Transverse colon (tissue), 4 donors: ENCODE measurements at regions not wholly inside any gene's neighbourhood (a gene's known extent, or its start where the extent isn't known, plus 50 kb on each side); places are given as distances from the start of the nearest gene placed in this dataset.
"Not testable (repeated sequence)": the region's sequence is repeated elsewhere in the genome, so short reads cannot be mapped to it uniquely, and the experiment has no call there.

Experiments used
- DNase-seq: peaks from one replicate; pipeline ENCODE4 v3.0.0-alpha.2; 2019
- H3K27ac ChIP-seq, 4 donors: fragments of 200-600 bp; sonication (generic); 2 replicates each; pipeline ENCODE4 v1.5.1; 2016 to 2018; ENCODE audit warnings: inconsistent platforms in 4 of 4
- H3K27me3 ChIP-seq: fragments of 200-600 bp; sonication (generic); 2 replicates; pipeline ENCODE4 v1.5.1; 2017; ENCODE audit warnings: inconsistent platforms
- H3K36me3 ChIP-seq, 4 donors: fragments of 200-600 bp; sonication (generic); 2 replicates each; pipeline ENCODE4 v1.5.1; 2017 to 2019; ENCODE audit warnings: inconsistent platforms in 4 of 4
- H3K4me1 ChIP-seq, 4 donors: fragments of 200-600 bp; sonication (generic); 2 replicates each; pipeline ENCODE4 v1.5.1; 2017 to 2020; ENCODE audit warnings: inconsistent platforms in 4 of 4
- H3K4me3 ChIP-seq, 4 donors: fragments of 200-600 bp; sonication (generic); 1 replicate in 1 of 4; 2 replicates in 3 of 4; pipeline versions ENCODE4 v1.5.1 to v1.6.1; 2017 to 2019; ENCODE audit warnings: inconsistent platforms in 4 of 4
- H3K9me3 ChIP-seq, 2 donors: fragments of 200-600 bp; sonication (generic); 2 replicates each; pipeline ENCODE4 v1.5.1; 2017 to 2019; ENCODE audit warnings: inconsistent platforms in 2 of 2
- EP300 ChIP-seq: sonication (generic); formaldehyde crosslinking; IDR thresholded peaks from one replicate; pipeline ENCODE4 v1.6.1; 2017; ENCODE audit warnings: antibody characterized with exemption, low read depth
- POLR2A ChIP-seq: fragments of 450-650 bp; IDR thresholded peaks from one replicate; pipeline ENCODE4 v1.6.1; 2016; ENCODE audit warnings: antibody characterized with exemption, mild to moderate bottlenecking, moderate library complexity
- POLR2AphosphoS5 ChIP-seq, 3 donors: sonication (generic); formaldehyde crosslinking; IDR thresholded peaks; one replicate each; pipeline ENCODE4 v1.6.1; 2016; ENCODE audit warnings: antibody characterized with exemption in 3 of 3
- WGBS, 2 donors: methylation state at CpG; one replicate each; pipeline ENCODE4 v1.1.5; 2018; ENCODE audit warnings: low coverage in 1 of 2; 5-methylcytosine and 5-hydroxymethylcytosine counted together
- in situ Hi-C, 4 donors: fragments of 200-750 bp; cut with MboI; loops; one replicate each; pipeline versions ENCODE4 v1.15.0 to v1.15.1; 2017; ENCODE audit warnings: low sequenced_read_pairs in 3 of 4, low pct_ligation_motif_present in 1 of 4, low pct_unique_long_range_greater_than_20kb in 1 of 4
- intact Hi-C: fragments of 100-400 bp; cut with DNase I; formaldehyde crosslinking; loops from one replicate; pipeline ENCODE4 v1.15.1; 2023; ENCODE audit warnings: low total_unique reads
- TF ChIP-seq, protein P1 (sequence below), 5 experiments: fragments of 200-600 bp in 3 of 5; fragments of 450-650 bp in 2 of 5; sonication (generic) in 3 of 5; IDR thresholded peaks; 1 replicate in 2 of 5; 2 replicates in 3 of 5; pipeline ENCODE4 v1.5.1; 2016 to 2017; ENCODE audit warnings: antibody characterized with exemption in 5 of 5, inconsistent platforms in 3 of 5, mild to moderate bottlenecking in 2 of 5, moderate library complexity in 1 of 5

DNA sequence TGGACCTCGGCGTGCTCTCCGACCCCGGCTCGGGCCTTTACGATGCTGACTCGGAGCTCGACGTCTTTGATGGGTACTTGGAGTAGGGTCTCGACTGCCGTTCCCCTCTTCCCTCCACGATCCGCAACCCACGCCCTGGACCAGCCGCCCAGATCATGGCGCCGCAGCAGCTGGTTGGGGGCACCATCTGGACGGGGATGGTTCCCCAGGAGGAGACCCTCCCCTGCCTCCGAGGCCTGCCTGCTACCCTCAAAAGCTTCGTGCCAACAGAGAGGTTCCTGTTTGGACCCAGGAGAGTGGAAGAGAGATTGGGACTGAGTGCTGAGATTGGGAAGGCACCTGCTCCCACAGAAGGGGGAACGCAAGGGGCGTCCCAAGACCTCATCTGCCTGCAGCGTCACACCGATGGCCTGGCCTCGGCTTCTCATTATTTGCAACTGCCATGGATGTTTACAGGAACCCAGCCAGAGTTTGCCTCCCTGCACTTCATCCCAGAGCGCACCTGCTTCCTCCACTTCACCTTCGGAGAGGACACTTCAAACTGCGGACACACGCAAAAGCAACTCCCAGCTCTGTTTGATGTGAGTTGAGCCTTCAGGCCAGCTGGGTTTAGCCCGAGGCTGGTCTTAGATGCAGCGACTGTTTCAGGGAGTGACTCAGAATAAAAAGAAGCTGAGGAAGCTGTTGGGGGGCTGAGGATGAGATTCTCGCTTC is 58.9 kb downstream of the GOLGA6L7 start:
- DNase-seq, H3K9me3 ChIP-seq, H3K27ac ChIP-seq, H3K36me3 ChIP-seq, in situ Hi-C loops, H3K4me3 ChIP-seq, intact Hi-C loops, H3K4me1 ChIP-seq: not testable (repeated sequence)
- 47 to 80% methylated on average over 1 to 20 of the region's 32 CpGs for WGBS, 2 donors
- peaks cover 21% of the 10 kb centered on the region for H3K27me3 ChIP-seq

DNA sequence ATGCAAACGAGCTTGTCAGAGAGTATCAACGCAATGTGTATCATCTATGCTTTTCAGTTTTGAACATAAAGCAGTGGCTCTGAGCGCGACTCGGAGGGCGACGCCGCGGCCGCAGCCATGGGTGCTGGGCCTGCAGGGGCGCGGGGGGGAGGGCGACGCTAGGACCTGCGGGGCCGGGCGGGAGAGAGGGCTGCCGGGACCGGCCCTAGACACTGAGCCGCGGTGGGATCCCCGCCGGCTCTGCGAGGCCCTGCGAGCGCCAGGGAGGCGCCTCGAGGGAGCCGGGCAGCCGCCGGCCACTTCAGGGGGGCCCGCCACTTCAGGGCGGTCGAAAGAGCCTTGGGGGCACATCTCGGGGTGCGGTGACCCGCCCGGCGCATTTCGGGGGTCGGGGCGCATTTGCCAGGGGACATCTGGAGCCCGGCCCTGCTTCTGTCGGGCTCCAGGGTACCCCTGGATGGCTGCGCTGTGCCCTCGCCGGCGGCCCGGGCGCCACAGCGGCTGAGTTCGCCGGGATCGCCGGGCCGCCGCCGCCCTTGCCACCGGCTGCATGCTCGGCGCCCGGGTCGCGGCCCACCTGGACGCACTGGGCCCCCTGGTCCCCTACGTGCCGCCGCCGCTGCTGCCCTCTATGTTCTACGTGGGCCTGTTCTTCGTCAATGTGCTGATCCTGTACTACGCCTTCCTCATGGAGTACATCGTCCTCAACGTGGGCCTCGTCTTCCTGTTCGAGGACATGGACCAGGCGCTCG is 59.6 kb downstream of the GOLGA6L7 start:
- H3K4me1 ChIP-seq, H3K27ac ChIP-seq, H3K9me3 ChIP-seq, DNase-seq, in situ Hi-C loops, H3K36me3 ChIP-seq, intact Hi-C loops: not testable (repeated sequence)
- Histone ChIP-seq H3K4me3 (peak overlapping the region in 1 of 4 donors; percentile 35), H3K27me3 (peaks cover 21% of the 10 kb centered on the region)
- 24% methylated on average over 2 to 10 of the region's 78 CpGs for WGBS, 2 donors

DNA sequence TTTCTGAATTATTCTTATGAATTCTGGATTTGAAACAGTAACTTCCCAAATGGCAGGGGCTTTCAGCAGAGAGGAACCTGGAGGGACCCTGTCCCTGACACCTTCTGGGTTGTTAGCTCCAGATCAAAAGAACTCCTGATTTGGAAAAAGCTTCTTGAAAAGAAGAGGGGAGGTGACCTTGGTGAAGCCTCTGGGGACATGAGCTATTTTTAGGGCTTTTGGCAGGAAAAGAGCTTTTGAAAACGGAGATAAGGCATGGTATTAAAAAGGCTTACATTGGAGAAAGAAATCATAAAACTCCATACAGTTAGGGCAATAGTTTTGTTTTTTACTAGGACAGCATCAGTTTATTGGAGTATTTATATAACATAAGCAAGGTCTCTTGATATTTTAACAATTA is 60.3 kb downstream of the GOLGA6L7 start:
- peaks cover 21% of the 10 kb centered on the region for H3K27me3 ChIP-seq
- H3K4me3 ChIP-seq, H3K27ac ChIP-seq, intact Hi-C loops, in situ Hi-C loops, H3K9me3 ChIP-seq, H3K36me3 ChIP-seq, H3K4me1 ChIP-seq, DNase-seq: not testable (repeated sequence)
- WGBS, 2 donors: 17 to 20% methylated on average over 1 of the region's 1 CpG

DNA sequence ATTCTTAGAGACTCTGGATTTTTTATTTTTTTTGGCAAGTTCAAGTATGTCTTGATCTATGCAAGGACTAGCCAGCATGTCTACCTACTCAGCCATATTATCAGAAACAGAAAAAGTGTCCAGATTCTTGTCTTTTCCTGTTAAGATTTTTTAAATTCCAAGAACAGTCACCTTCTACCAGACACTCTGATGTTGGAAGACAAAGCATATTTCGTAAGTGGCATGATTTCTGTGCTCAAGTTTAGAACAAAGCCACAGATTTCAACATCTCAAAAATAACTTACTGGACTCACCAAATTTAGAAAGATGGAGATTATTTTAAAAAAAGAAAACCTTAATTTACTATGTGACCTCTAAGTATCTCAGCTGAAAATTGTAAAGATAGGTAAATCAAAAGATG is 61.9 kb downstream of the GOLGA6L7 start:
- 59 to 70% methylated on average over 1 of the region's 1 CpG for WGBS, 2 donors
- in situ Hi-C loops: no loop called here

DNA sequence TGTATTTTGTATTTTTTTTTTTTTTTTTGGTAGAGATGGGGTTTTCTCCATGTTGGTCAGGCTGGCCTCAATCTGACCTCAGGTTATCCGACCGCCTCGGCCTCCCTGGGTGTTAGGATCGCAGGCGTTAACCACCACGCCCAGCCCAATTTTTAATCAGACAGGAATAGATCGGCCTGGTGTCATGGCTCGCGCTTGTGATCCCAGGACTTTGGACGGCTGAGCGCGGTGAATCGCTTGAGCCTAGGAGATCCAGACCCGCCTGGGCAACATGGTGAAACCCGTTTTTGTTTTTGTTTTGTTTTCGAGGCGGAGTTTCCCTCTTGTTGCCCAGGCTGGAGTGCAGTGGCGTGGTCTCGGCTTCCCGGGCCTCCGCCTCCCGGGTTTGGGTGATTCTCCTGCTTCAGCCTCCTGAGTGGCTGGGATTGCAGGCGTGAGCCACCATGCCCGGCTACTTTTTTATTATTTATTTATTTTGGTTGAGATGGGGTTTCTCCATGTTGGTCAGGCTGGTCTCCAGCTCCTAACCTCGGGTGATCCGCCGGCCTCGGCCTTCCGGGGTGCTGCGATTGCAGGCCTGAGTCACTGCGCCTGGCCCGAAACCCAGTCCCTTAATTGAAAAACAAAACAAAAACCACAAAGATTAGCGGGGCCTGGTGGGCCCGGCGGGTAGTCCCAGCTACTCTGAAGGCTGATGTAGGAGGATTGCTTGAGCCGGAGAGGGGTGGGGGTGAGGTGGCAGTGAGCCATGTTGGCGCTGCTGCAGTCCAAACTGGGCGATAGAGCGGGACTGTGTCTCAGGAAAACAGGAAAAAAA is 63.9 kb downstream of the GOLGA6L7 start:
- WGBS, 2 donors: 94% methylated on average over 19 to 39 of the region's 39 CpGs
- H3K4me1 ChIP-seq, DNase-seq, H3K4me3 ChIP-seq, in situ Hi-C loops, H3K27ac ChIP-seq, H3K9me3 ChIP-seq, intact Hi-C loops, H3K36me3 ChIP-seq: not testable (repeated sequence)
- H3K27me3 ChIP-seq: peaks cover 11% of the 10 kb centered on the region

More for the DNA sequence above, 61.9 kb downstream of the GOLGA6L7 start:
- Histone ChIP-seq H3K36me3 (no peaks in the 10 kb centered on the region), H3K27ac (no peak overlapping the region), H3K4me3 (no peak overlapping the region), H3K9me3 (no peaks in the 10 kb centered on the region), H3K27me3 (peaks cover 17% of the 10 kb centered on the region), H3K4me1 (no peaks in the 10 kb centered on the region)
- intact Hi-C loops: no loop called here
- DNase-seq: no peak
- TF ChIP-seq EP300 (no peak), POLR2A (no peak)

DNA sequence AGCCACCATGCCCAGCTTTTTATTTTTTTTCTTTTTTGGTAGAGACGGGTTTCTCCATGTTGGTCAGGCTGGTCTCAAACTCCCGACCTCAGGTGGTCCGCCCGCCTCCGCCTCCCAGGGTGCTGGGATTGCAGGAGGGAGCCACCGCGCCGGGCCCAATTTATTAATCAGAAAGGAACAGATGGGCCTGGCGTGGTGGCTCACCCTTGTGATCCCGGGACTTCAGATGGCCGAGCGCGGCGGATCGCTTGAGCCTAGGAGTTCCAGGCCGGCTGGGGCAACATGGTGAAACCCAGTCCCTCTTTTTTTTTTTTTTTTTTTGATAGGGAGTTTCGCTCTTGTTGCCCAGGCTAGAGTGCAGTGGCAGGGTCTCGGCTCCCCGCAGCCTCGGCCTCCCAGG is 64.6 kb downstream of the GOLGA6L7 start:
- peaks cover 8% of the 10 kb centered on the region for H3K27me3 ChIP-seq
- TF ChIP-seq POLR2AphosphoS5 (IDR thresholded peaks at IDR 0.05) (no peak), POLR2A (no peak), EP300 (no peak)
- TF ChIP-seq, protein P1, sequence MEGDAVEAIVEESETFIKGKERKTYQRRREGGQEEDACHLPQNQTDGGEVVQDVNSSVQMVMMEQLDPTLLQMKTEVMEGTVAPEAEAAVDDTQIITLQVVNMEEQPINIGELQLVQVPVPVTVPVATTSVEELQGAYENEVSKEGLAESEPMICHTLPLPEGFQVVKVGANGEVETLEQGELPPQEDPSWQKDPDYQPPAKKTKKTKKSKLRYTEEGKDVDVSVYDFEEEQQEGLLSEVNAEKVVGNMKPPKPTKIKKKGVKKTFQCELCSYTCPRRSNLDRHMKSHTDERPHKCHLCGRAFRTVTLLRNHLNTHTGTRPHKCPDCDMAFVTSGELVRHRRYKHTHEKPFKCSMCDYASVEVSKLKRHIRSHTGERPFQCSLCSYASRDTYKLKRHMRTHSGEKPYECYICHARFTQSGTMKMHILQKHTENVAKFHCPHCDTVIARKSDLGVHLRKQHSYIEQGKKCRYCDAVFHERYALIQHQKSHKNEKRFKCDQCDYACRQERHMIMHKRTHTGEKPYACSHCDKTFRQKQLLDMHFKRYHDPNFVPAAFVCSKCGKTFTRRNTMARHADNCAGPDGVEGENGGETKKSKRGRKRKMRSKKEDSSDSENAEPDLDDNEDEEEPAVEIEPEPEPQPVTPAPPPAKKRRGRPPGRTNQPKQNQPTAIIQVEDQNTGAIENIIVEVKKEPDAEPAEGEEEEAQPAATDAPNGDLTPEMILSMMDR (IDR thresholded peaks at IDR 0.05): no peak

More for the DNA sequence above, 64.6 kb downstream of the GOLGA6L7 start:
- H3K9me3 ChIP-seq: no peaks in the 10 kb centered on the region
- 96 to 100% methylated on average over 4 to 20 of the region's 20 CpGs for WGBS, 2 donors
- H3K4me3 ChIP-seq: no peak overlapping the region
- no peaks in the 10 kb centered on the region for H3K4me1 ChIP-seq
- in situ Hi-C loops (no loop called here), intact Hi-C loops (no loop called here)
- no peak overlapping the region for H3K27ac ChIP-seq
- no peaks in the 10 kb centered on the region for H3K36me3 ChIP-seq
- no peak for DNase-seq
